Left ventricle myocardium superior (tissue), 1 donor: ENCODE measurements at regions not wholly inside any gene's neighbourhood (a gene's known extent, or its start where the extent isn't known, plus 50 kb on each side); places are given as distances from the start of the nearest gene placed in this dataset.

Source experiments
- ATAC-seq: fragments of 200-7000 bp; cut with Tn5 transposase; one replicate; pipeline ENCODE4 v1.9.1; 2020; ENCODE audit warnings: mild to moderate bottlenecking, moderate library complexity
- DNase-seq: peaks from one replicate; pipeline ENCODE4 v3.0.0-alpha.2; 2020
- intact Hi-C: fragments of 100-400 bp; cut with micrococcal nuclease; formaldehyde crosslinking; loops from one replicate; pipeline ENCODE4 v1.11.0; 2022
- donor health status: DM: no; HTN: yes; CAD: no; lungs with severe emphysema.

- ATAC-seq = no peak
Measured at GRCh38 chr18:66731890-66732289, 128.0 kb upstream of the CDH19 start.

GRCh38 chr18:66729442-66730239, 125.8 kb upstream of the CDH19 start:
- peak; percentile 91 for ATAC-seq
- DNase-seq = no peak
- intact Hi-C loops = no loop called here

More at GRCh38 chr18:66731890-66732289, 128.0 kb upstream of the CDH19 start:
- intact Hi-C loops = no loop called here
- DNase-seq = no peak

GRCh38 chr18:66728951-66729350, 125.1 kb upstream of the CDH19 start:
- ATAC-seq = peak; percentile 39
- DNase-seq = peak; percentile 54
- intact Hi-C loops = no loop called here

DNA sequence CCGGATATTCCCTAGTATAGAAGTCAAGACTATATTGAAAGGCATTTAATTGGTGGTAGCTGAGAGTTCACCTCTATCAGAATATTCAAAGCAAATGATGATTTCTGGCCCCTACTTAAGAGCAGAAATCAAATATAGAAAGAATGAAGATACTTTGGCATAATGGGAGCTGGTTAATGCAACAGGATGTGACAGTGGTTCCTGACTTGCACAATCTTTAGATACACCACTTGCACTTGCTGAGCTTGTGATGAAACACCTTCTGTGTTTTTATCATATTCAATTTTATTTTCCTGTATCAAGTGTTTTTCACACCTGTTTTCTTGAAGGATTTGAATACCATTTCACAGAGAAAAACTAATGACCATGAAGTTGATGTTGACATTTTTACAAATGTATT, 124.1 kb upstream of the CDH19 start:
- DNase-seq (no peak), ATAC-seq (no peak)
- intact Hi-C loops = no loop called here

DNA sequence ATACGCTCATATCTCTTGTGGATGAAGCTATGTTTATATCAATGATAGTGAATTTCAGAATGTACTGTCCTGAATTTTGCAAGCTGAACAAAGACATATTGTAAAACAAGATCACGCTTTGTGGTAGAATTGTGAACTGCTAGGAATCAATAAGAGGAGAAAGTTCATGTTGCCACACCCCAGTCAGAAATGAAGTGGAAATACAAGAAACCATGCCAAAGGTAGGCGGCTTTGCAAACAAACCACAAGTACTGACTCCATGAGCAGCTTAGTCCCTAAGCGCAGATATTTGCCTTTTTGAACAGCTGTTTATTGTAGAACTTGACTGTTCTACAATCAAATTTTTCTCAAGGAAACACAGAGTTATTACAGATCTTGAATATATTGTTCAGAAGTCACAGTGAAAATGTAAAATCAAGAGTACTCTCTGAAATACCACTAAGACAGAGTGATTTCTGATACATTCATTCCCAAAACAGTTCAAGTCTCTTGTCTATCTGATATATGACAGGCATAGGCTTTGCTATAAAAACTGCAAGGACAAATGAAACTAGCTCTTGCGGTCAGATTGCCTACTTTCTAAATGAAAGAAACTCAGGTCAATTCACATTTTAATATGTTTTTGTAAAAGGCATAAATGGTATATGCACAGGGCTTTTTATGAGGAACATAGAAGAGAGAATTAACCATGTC, 120.9 kb upstream of the CDH19 start:
- ATAC-seq = peak; percentile 92
- intact Hi-C loops = no loop called here
- no peak for DNase-seq

GRCh38 chr18:66722671-66723070, 118.8 kb upstream of the CDH19 start:
- DNase-seq (no peak), ATAC-seq (no peak)
- intact Hi-C loops = no loop called here

GRCh38 chr18:66708646-66709045, 104.8 kb upstream of the CDH19 start:
- intact Hi-C loops = no loop called here
- no peak for DNase-seq
- ATAC-seq = no peak

- intact Hi-C loops = no loop called here
- DNase-seq (no peak), ATAC-seq (no peak)
Measured at GRCh38 chr18:66707473-66707872, 103.6 kb upstream of the CDH19 start.

DNA sequence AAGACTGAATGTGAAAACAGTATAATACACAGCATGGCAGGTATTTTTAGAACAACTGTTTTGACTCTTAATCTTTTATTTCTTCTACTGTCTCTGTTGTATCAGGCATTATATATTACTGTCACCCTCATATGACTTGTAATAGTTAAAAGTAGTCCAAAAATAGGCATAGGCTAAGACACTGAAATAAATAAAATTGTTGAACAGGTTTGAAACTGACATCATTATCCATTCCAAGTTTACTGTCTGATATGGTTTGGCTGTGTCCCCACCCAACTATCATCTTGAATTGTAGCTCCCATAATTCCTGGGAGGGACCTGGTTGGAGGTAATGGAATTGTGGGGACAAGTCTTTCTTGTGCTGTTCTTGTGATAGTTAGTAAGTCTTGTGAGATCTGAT, 91.4 kb upstream of the CDH19 start:
- DNase-seq = no peak
- ATAC-seq = no peak
- intact Hi-C loops = no loop called here

DNA sequence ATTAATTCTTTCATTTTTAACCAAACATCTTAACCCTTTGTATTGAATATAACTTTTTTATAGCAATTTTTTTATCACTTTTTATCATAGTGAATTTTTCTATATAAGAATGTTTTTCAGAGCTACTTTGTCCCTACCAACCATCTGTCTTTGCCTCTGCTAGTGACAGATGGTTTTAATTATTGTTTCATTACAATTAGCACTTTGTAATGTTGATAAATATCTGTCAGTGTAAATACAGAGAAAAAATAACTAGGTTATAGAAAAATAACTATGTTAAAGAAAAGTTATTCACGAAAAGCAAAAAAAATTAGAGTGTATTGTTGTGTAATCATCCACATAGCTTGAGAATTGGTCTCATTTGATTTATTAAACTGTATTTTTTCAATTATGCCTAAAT, 91.0 kb upstream of the CDH19 start:
- DNase-seq (no peak), ATAC-seq (no peak)
- intact Hi-C loops = no loop called here

DNA sequence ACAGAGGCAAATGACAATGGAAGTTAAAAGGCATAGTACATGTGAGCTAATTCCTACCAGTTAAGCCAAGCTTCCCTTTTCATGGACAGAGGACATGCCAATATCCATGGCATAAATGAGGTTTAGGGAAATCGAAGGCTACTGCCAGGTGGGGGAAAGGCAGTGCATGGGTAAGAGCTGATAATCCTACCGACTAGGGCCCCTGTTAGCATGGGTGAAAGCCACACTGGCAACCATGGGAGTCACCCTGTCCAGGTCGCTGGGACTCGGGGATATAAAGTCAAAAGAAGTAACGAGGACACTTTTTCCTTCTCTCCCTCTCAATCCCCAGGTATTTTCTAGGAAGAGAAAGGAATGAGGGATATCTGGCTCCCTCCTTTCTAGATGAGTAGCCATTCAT, 83.7 kb upstream of the CDH19 start:
- no peak for ATAC-seq
- intact Hi-C loops = no loop called here
- DNase-seq = no peak

DNA sequence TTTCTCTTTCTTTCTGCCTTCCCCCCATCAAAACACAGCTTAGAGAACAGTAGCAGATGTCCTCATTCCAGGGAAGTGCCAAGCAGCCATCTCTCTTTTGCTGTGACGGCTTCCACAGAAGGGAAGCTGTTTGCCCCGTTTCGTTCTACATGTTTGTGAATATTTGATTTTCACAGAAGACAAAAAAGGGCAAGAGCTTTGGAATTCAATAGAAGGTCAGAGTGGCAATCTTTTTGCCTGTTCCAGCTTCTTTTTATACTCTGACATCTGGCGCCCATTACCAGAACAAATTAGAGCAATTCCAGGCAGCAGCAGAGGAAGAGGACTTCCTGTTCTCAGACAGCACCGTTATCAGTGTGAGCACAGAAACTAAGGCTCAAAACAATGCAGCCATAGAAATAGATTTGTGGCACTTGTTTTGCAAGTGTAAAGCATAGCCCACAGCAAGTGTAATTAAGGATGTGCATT, 79.0 kb upstream of the CDH19 start:
- DNase-seq (no peak), ATAC-seq (peak; percentile 95)
- intact Hi-C loops = no loop called here

DNA sequence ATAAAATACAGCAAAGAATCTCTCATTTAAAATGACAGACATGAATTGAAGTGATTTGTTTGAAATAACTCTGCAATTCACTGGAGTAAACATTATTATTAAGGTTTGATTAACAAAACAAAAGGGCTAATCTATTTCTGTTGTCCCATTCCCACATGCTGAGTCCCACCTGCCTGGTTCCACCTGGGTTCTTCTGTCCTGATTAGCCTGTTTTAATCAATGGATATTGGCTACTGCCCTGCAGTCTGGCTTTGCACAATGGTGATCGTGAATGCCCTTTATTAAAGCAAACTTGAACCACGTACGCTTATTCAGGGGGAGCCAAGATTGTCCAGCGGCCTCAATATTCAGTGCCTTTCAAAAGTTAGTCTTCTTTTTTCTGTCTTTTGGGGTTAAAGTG, 72.8 kb upstream of the CDH19 start:
- intact Hi-C loops = no loop called here
- no peak for DNase-seq
- ATAC-seq = no peak

GRCh38 chr18:66674286-66674685, 70.4 kb upstream of the CDH19 start:
- intact Hi-C loops = no loop called here
- DNase-seq (no peak), ATAC-seq (no peak)

- DNase-seq = no peak
- intact Hi-C loops = no loop called here
- ATAC-seq = no peak
Measured at GRCh38 chr18:66668706-66669105, 64.8 kb upstream of the CDH19 start.

GRCh38 chr18:66662632-66663031, 58.7 kb upstream of the CDH19 start:
- intact Hi-C loops = no loop called here
- ATAC-seq = no peak

DNA sequence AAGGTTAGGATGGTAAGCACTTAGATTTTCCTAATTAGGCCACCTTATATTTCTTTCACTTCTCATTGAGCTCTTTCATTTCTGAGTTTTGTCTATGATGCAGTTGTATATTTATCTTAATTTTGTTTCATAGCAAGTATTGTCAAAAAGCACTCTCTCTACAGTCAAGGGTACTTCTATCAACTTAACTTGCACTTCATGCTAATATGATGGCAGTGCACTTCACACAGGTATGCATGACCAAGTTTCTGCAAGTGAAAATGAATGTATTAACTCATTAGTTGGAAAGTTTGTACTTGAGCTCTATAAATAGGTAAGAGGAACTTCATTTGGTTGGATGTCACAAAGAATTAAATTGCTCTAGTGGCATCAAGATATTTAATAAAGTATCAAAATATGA, 51.5 kb upstream of the CDH19 start:
- DNase-seq = no peak
- intact Hi-C loops = no loop called here
- no peak for ATAC-seq

More at GRCh38 chr18:66662632-66663031, 58.7 kb upstream of the CDH19 start:
- DNase-seq = no peak
